Rectal smooth muscle tissue (tissue), 1 donor: ENCODE measurements at regions not wholly inside any gene's neighbourhood (a gene's known extent, or its start where the extent isn't known, plus 50 kb on each side); places are given as distances from the start of the nearest gene placed in this dataset.

Experiments
- H3K27ac ChIP-seq: one replicate; pipeline ENCODE4 v1.7.0; 2013; ENCODE audit warnings: low read depth, low read length, inconsistent platforms
- H3K27me3 ChIP-seq: one replicate; pipeline ENCODE4 v1.7.0; 2013; ENCODE audit warnings: low read length; ENCODE audit not compliant: control insufficient read depth, insufficient read depth
- H3K36me3 ChIP-seq: one replicate; pipeline ENCODE4 v1.7.0; 2013; ENCODE audit warnings: low read length; ENCODE audit not compliant: control insufficient read depth, insufficient read depth
- H3K4me1 ChIP-seq: one replicate; pipeline ENCODE4 v1.7.0; 2013; ENCODE audit warnings: low read length; ENCODE audit not compliant: control insufficient read depth, insufficient read depth
- H3K4me3 ChIP-seq: one replicate; pipeline ENCODE4 v1.7.0; 2013; ENCODE audit warnings: low read length
- H3K9ac ChIP-seq: one replicate; pipeline ENCODE4 v1.7.0; 2013; ENCODE audit warnings: low read length

- no peaks in the 10 kb centered on the region for H3K4me1 ChIP-seq
- H3K27me3 ChIP-seq = no peaks in the 10 kb centered on the region
- no peak overlapping the region for H3K9ac ChIP-seq
- no peak overlapping the region for H3K27ac ChIP-seq
- H3K36me3 ChIP-seq = no peaks in the 10 kb centered on the region
- H3K4me3 ChIP-seq = no peak overlapping the region
Observed at GRCh38 chr5:38167562-38167996, 90.8 kb upstream of the EGFLAM start.

GRCh38 chr5:38166832-38167231, 91.5 kb upstream of the EGFLAM start:
- Histone ChIP-seq H3K27ac (no peak overlapping the region), H3K27me3 (no peaks in the 10 kb centered on the region), H3K4me3 (no peak overlapping the region), H3K9ac (no peak overlapping the region), H3K36me3 (no peaks in the 10 kb centered on the region), H3K4me1 (no peaks in the 10 kb centered on the region)

- Histone ChIP-seq H3K36me3 (no peaks in the 10 kb centered on the region), H3K27ac (no peak overlapping the region), H3K4me3 (no peak overlapping the region), H3K4me1 (no peaks in the 10 kb centered on the region), H3K9ac (no peak overlapping the region), H3K27me3 (no peaks in the 10 kb centered on the region)
Observed at GRCh38 chr5:38165435-38165834, 92.9 kb upstream of the EGFLAM start.

GRCh38 chr5:38164776-38165399, 93.5 kb upstream of the EGFLAM start:
- Histone ChIP-seq H3K27me3 (no peaks in the 10 kb centered on the region), H3K4me1 (no peaks in the 10 kb centered on the region), H3K27ac (no peak overlapping the region), H3K4me3 (no peak overlapping the region), H3K9ac (no peak overlapping the region), H3K36me3 (no peaks in the 10 kb centered on the region)

GRCh38 chr5:38163636-38164237, 94.6 kb upstream of the EGFLAM start:
- Histone ChIP-seq H3K9ac (no peak overlapping the region), H3K27me3 (no peaks in the 10 kb centered on the region), H3K27ac (no peak overlapping the region), H3K36me3 (no peaks in the 10 kb centered on the region), H3K4me1 (no peaks in the 10 kb centered on the region), H3K4me3 (no peak overlapping the region)

- Histone ChIP-seq H3K4me3 (no peak overlapping the region), H3K4me1 (no peaks in the 10 kb centered on the region), H3K27ac (no peak overlapping the region), H3K9ac (no peak overlapping the region), H3K36me3 (no peaks in the 10 kb centered on the region), H3K27me3 (no peaks in the 10 kb centered on the region)
Observed at GRCh38 chr5:38162625-38163024, 95.7 kb upstream of the EGFLAM start.

GRCh38 chr5:38157024-38157423, 101.3 kb upstream of the EGFLAM start:
- no peaks in the 10 kb centered on the region for H3K36me3 ChIP-seq
- H3K4me1 ChIP-seq = no peaks in the 10 kb centered on the region
- no peaks in the 10 kb centered on the region for H3K27me3 ChIP-seq
- no peak overlapping the region for H3K9ac ChIP-seq
- H3K4me3 ChIP-seq = no peak overlapping the region
- no peak overlapping the region for H3K27ac ChIP-seq

- no peak overlapping the region for H3K9ac ChIP-seq
- no peak overlapping the region for H3K4me3 ChIP-seq
Observed at GRCh38 chr5:38154615-38155204, 103.6 kb upstream of the EGFLAM start.

GRCh38 chr5:38151878-38152277, 106.5 kb upstream of the EGFLAM start:
- no peaks in the 10 kb centered on the region for H3K4me1 ChIP-seq
- no peaks in the 10 kb centered on the region for H3K36me3 ChIP-seq

More at GRCh38 chr5:38154615-38155204, 103.6 kb upstream of the EGFLAM start:
- Histone ChIP-seq H3K27ac (no peak overlapping the region), H3K4me1 (no peaks in the 10 kb centered on the region), H3K36me3 (no peaks in the 10 kb centered on the region), H3K27me3 (no peaks in the 10 kb centered on the region)

GRCh38 chr5:38149815-38150195, 108.6 kb upstream of the EGFLAM start:
- Histone ChIP-seq H3K36me3 (no peaks in the 10 kb centered on the region), H3K4me3 (no peak overlapping the region), H3K27me3 (no peaks in the 10 kb centered on the region), H3K9ac (no peak overlapping the region), H3K27ac (no peak overlapping the region), H3K4me1 (no peaks in the 10 kb centered on the region)

More at GRCh38 chr5:38151878-38152277, 106.5 kb upstream of the EGFLAM start:
- H3K9ac ChIP-seq = no peak overlapping the region
- H3K27ac ChIP-seq = no peak overlapping the region
- no peak overlapping the region for H3K4me3 ChIP-seq
- no peaks in the 10 kb centered on the region for H3K27me3 ChIP-seq

GRCh38 chr5:38148021-38148625, 110.2 kb upstream of the EGFLAM start:
- no peak overlapping the region for H3K9ac ChIP-seq
- H3K4me1 ChIP-seq = no peaks in the 10 kb centered on the region
- H3K4me3 ChIP-seq = no peak overlapping the region
- H3K27me3 ChIP-seq = no peaks in the 10 kb centered on the region
- no peak overlapping the region for H3K27ac ChIP-seq
- H3K36me3 ChIP-seq = no peaks in the 10 kb centered on the region

GRCh38 chr5:38143384-38143783, 115.0 kb upstream of the EGFLAM start:
- H3K36me3 ChIP-seq = no peaks in the 10 kb centered on the region
- H3K27me3 ChIP-seq = no peaks in the 10 kb centered on the region
- H3K27ac ChIP-seq = no peak overlapping the region
- no peaks in the 10 kb centered on the region for H3K4me1 ChIP-seq
- no peak overlapping the region for H3K4me3 ChIP-seq
- no peak overlapping the region for H3K9ac ChIP-seq
